Renal pelvis (tissue), 1 donor: ENCODE measurements at regions not wholly inside any gene's neighbourhood (a gene's known extent, or its start where the extent isn't known, plus 50 kb on each side); places are given as distances from the start of the nearest gene placed in this dataset.

ENCODE experiments used
- DNase-seq: peaks from one replicate; pipeline ENCODE4 v3.0.0-alpha.2; 2013

DNA sequence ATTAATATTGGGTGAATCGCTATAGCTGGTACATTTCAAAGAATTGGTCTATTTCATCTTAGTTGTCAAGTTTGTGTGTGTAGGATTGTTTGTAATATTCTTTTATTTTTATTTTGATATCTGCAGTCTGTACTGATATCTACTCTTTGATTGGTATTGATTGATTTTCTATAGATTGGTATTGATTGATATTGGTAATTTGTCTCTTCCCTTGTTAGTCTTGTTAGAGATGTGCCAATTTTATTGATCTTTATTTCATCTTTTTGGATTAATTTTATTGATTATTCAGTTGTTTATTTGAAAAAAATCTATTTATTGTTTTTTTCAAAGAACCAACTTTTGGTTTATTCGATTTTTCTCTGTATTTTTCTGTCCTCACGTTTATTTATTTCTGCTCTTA is 61.4 kb downstream of the TM2D3 start:
- no peak for DNase-seq

DNA sequence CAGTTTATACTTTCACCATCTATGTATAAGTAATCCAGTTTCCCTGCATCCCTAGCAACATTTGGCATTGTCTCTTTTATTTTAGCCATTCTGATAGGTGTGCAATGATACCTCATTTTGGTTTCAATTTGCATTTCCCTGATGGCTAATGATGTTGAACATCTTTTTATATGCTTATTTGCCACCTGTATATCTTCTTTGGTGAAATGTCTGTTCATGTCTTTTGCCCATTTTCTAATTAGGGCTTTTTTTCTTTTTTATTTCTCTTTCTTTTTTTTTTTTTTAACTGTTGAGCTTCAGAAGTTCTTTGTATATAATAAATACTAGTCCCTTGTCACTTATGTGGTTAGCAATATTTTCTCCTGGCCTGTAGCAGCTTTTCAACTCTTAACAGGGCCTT is 68.9 kb downstream of the TM2D3 start:
- DNase-seq: no peak

DNA sequence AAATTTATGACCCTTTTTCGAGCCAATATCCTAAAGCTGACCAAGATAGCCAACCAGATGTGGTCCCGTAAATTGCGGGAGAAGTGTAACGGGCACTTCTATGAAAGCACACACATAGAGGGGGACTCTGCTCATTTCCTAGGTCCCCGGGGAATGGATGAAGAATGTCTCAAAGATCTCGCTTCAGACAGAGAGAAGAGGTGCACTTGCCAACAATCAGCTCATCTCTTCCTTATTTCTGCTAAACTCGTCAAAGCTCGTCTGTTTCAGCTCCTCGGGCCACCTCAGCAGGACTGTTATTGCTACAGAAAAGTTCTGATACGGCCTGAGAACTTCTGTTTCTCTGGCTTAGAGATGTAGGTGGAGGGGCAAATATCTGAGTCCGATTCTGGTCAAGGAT is 71.8 kb downstream of the TM2D3 start:
- DNase-seq: no peak

DNA sequence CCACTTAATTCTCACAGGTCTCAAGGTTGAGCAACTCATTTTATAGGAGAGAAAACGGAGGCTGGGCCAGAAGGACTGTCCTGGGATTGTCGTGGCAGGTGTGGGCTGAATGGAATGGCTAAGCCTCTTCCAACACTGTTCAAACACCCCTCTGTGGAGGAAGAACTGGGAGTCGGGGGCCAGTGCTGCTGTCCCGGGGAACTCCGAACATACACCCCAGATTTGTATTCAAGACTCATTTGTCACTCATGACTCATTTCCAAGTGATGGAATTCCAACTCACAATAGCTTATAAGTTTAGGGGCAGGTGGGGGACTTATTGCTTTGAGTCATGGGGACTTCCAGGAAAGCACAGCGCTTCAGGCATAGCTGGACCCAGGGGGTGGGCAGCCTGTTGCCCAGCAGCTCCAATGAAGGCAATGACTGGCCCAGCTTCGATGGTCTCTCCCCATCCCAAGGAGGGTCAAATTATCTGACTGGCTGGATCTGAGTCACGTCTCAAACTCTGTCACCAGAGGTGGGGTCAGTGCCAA is 72.5 kb downstream of the TM2D3 start:
- no peak for DNase-seq

DNA sequence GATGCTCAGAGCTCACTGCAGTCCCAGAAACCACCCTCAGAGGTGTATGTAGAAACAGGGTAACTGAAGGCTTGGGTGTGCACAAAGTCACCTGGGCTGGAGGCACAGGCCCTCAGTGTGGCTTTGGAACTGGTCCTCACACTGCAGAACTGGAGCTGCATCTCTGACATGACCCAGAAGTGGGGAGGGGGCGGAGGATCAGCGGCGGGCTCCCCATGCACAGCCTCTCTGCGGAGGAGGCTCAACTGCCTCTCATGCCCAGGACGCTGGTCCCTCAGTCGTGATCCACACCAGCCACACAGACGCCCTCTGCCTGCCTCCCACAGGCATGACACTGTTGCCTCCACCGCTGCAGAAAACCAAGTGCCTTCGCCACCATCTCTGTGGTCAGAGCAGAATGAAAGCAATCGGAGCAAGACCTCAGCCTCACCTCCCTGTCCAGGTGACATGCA is 73.7 kb downstream of the TM2D3 start:
- DNase-seq: peak; percentile 2

DNA sequence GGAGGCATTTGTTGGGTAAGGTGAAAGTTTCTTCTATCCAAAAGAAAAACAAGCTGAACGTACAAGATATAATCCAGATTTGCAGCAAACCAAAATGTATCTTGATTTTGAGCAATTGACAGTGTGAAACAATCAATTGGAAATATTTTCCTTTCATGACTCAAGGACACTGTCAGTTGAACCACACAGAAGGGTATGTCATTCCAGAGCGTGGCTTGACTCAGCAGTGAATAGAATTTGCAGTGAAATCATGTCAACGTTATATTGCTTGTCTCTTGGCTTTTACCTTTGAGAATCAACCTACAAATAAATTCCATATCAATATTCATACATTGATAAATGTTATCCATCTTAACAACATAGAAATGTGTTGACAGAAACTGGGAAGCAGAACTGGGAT is 78.2 kb downstream of the TM2D3 start:
- DNase-seq: no peak

DNA sequence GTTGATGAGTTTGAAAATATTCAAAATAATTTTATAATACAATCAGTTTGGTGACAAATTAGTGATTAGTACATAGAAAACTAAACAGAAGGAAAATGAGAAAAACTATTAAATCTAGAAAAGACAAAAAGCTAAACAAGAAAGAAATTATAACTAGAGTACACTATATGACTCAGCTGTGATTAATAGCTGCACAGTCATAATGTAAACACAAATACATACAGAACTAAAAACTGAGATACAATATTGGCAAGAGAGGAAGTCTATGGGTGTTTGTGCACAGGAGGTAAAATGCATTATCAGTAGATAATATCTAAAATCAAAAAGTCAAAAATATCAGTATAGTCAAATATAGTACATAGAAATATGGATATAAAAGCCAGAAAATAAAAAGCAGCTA is 80.7 kb upstream of the PCSK6 start:
- DNase-seq: no peak

DNA sequence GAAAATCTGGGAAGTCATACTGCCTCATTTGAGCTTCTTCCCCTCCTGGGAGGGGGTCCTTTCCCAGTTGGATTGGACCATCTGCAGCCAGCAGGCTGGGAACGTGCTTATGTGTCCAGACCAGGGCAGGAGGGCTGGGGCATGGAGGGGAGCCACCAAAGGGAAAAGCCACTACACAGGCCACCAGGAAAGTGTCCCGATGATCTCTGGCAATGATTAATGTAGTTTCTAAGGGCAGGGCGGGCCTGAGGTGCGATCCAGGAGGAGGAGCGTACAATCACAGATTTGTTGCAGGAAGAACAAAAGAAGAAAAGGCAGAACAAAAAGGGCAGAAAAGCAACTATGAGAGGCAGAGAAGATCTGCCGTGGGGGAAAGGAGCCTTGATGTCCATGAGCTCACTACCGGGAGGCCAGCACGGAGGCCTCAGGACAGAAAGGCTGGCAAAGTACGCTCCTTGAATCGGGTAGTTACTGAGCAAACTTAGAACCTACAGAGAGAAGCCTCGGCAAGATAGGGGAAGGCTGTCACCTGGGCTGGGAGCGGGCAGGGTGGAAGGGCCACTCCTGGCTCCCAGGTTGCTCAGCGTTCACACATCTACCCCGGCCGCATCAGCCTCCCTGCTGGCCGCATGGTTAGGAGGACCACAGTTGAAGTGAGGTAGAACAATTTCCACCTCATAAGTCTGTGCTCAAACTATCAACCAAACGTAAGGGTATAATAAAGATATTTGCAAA is 79.5 kb upstream of the PCSK6 start:
- DNase-seq: no peak

DNA sequence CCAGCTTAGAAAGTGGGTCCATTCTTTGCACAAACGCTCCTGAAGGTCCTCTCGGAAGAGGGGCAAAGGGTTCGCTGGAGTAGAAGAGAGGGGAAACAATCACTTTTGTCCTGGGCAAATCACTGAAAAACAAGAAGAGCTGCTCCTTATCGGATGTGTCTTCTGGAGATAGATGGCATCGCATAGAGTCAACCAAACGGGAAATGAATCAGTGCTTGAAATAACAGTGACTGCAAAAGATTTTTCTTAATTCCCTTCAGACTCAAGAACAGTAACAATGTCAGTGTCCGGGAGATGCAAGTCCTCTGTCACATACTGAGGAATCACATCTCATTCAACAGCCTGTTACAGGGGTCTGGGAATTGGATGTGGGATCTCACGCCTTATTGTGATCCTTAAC is 78.8 kb upstream of the PCSK6 start:
- no peak for DNase-seq

DNA sequence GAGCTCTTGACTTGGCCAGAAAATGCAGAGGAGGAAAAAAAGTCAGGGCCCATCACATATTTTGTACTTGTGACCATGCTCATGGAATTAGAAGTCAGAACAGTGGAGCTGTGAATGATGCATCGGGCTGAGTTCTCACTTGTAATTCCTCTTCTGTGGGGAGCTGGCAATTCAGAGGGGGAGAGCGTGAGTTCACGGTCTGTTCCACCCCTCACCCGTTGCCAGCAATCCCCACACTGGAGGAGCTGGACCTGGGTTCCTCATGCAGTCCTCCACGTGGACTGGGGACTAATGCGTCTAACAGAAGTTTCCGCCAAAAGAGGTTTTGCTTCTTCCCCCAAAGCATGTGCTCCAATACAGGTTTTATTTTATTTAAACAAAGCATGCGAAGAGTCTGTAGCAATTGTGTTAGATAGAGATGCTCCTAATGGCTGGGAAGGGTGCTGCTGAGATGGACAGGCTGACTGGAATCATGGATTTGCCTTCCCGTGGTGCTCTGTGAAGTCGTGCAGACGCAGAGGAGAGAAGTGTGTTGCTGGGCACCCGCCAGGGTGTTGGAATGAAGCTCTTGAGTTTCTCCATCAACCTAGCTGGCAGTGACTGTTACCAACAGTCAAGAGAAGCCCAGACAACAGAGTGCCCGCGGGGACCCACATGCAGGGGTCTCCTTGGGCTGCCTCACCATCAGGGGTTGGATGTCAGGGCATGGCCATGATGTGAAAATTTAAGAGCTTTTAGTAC is 77.4 kb upstream of the PCSK6 start:
- no peak for DNase-seq

DNA sequence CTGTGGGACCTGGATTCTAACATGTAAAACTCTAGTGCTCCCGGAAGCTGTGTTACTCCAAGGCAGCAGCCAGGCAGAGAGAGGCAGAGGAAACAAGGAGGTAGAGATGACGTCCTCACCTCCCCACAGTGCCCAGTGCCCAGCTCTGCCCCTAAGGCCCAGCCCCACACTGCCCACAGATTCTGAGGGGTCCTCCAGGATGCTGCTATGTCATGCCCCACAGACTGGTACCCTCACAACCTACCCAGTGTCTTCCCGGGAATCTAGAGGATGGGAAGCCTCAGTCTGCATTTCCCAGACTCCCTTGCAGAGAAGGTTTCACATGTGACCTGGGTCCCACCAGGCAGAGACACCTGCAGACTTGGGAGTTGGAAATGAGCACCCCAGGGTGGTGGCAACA is 75.9 kb upstream of the PCSK6 start:
- no peak for DNase-seq

DNA sequence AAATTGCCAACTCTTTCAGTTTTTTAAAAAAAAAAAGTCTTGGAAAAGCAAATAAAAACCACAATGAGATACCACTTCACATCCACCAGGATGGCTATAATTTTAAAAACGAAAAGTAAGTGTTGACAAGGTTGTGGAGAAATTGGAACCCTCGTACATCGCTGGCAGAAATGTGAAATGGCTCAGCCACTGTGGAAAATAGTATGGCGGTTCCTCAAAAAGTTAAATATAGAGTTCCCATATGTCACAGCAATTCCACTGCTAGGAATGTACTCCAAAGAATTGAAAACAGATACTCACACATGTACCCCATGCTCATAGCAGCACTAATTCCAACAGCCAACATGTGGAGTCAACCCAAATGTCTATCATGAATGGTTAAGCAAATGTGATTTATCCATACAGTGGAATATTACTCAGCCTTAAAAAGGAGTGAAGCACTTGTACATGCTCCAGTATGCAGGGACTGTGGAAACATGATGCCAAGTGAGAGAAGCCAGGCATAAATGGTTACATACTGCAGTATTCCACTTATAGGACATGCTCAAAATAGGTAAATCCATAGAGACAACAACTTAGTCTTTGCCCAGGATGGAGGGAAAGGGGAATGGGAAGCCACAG is 73.8 kb upstream of the PCSK6 start:
- no peak for DNase-seq

DNA sequence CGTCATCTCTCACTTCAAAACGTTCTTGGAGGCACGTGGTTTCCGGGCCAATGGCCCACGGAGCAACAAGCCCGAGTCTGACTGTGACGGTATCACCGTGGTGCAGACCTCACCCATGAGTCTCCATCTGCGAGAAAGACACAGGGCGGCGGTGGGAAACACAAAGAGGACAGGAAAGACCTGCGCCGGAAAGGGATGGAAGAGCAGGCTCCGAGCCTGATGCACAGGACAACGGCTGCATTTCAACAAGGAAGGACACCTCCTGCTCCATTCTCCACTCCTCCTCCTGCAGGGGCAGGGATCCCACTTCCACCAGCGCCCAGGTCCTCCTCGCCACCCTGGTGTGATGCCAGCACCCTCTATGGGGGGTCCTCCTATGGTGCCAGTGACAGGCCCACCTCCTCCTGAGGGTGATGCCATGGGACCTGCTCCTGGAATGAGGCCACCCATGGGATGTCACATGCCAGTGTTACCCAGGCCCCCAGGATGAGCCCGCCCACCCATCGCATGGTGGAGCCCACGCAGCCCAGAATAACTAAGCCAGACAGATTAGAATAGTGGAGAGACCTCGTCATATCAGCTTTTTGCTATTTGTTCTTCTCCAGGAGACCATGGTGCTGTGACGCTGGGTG is 73.0 kb upstream of the PCSK6 start:
- no peak for DNase-seq

DNA sequence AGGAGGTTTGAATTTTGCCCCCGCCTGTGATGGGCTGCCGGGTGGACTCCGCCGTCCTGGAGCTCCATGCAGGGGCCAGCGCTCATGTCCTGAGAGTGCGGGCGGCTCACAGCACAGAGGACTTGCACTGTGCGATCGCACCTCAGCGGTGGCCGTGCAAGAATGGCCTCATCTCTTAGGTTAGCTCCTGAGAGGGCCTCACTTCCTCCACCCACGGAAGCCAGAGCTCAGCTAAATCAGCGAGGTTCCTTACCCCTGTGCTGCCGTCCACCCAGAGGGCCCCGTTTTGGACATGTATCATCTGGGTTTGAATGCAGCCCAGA is 72.0 kb upstream of the PCSK6 start:
- DNase-seq: no peak

DNA sequence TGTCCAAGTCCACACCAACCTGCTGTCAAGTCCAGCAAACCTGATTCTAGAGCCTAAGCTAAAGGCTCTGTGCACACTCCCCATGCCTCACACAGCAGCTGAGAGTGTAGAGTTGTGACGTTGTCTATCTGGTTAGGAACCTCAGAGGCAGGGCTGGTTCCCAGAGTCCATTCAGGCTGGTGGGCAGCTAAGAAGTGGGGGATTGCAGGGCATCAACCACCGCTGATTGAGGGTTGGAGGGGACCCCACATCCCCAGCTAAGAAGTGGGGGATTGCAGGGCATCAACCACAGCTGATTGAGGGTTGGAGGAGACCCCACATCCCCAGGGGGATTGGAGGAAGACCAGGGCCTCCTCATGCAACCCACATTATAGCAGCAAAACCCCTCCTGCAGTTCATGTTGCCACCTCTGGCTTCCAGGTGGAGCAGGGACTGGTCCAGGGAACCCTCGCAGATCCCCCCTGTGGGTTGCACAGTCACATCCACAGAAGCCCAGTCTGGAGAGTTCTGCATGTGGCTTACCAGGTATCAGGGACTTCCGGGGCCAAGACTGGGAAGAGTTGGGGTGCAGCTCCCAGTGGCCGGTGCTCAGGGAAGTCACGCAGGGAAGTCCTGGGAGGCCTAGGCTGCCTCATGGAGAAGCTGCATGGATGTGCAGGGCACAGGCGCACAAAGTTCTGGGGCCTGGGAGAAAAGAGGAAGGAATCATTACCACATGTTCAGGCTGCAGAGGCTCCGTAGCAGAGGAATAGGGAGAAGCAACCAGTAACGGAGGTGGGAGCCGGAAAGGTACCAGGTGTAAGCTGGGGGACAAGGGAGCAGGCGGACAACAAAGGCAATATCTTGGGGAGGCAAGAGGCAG is 71.4 kb upstream of the PCSK6 start:
- no peak for DNase-seq

DNA sequence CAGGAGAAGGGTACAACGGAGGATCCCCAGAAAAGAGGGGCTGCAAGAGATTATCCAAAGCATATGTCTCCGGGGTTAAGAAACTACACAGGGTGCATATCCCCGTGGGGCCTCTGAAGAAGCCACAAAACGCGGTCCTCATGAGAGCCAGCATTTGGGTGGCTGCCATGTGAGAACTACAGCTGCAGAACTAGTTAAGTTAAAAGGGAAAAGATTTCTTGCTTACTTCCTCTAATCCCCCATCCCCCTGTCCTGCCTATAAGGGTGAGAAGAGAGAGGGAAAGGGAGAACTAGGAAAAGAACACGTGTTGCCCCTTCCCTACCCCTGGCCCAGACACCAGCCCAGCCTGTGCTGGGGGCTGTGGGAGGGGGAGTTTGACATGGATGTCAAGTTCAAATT is 70.4 kb upstream of the PCSK6 start:
- DNase-seq: no peak

DNA sequence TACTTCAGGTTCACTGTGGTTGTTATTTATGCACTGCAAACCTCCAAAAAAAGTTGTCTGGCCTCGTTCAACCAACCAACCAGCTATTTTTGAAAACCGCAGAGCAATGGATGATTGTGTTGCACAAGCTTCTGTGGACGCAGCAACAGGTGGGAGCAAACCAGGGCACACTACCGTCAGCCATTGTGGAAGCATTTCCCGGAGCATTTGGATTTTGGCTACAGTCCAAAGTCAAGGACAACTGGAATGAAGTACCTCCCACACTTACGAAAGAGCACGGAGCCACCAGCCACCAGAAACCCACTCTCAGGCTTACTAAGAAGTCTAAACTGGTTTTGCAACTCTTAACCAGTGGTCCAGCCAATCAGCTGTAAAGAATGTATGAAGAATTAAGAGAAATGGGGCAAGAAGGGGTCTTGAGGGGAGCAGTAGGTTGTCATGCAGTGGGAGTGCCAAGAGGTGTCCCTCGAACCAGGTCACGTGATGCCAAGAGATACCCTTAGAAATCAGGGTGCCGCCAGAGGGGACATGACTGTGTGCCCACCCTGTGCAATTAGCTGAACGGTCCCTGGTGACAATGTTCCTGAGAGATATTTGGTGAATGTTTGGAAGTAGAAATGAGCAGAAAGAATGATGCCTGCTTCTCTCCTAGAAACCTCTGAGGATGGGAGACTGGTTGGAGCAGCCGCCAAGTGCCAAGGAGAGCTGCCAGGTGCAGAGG is 68.9 kb upstream of the PCSK6 start:
- peak; percentile 30 for DNase-seq

DNA sequence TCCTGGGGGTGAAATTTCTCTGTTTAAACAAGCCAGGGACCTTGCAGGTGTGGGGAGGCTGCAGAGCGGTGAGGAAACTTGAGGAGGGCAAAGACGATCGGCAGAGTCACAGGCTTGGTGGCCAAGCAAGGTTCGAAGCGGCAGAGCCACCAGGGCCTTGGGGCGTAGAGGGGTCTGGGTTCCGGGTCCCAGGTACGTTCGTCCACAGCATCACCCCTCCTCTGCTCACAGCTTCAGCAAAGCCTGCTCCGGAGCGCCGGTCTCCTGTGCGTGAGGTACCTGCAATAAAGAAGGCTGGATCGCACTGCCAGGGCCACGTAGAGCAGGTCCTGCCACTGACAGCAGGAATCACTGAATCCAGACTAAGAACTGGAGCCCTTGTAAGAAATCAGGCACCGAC is 66.8 kb upstream of the PCSK6 start:
- DNase-seq: no peak

DNA sequence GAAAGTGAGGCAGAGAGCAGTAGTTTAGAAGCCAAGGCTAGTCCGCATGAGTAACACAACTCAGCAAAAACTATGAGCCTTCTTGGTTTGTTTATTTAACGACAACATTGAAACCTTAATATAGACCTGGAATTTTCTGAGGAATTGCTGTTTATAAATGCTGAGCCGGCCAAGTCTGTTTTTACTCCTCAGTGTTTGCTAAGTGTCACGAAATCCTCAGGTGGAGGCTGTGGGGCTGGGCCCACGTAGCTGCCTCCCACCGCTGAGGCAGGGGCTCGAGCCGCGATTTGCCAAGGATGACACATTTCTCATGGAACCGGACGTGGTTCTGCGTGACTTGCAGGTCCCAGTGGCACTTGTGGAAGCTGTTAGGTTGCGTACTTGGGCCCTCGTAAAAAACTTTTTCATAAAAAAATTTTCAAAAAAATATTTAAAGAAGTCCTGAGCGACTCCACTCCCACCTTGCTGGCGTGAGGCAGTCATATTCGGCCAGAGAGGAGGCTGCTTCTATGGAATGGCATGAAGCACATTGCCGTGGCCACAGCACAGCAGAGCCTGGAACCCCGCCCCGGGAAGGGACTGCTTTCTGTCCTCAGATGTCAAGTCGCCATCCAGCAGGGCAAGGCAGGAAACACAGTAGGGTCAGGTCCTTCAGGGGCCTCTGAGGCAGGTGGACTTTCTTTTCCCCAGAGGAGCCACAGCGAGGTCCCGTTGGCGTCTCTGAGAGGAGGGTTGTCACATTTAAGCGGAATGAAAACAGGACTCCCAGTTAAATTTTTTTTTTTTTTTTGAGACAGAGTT is 64.8 kb upstream of the PCSK6 start:
- DNase-seq: no peak
